Heart left ventricle (tissue), 13 donors: ENCODE measurements at regions not wholly inside any gene's neighbourhood (a gene's known extent, or its start where the extent isn't known, plus 50 kb on each side); places are given as distances from the start of the nearest gene placed in this dataset.

Experiments
- CTCF ChIP-seq, 12 donors: fragments of 200-600 bp; sonication (generic) in 4 of 12; IDR thresholded peaks; one replicate each; pipeline versions ENCODE4 v1.5.0 to v1.8.0; 2018 to 2022; ENCODE audit warnings: antibody characterized with exemption in 12 of 12, mild to moderate bottlenecking in 5 of 12
- POLR2A ChIP-seq, 2 donors: fragments of 450-650 bp; IDR thresholded peaks; one replicate each; pipeline ENCODE4 v1.6.1; 2017; ENCODE audit warnings: antibody characterized with exemption in 2 of 2, mild to moderate bottlenecking in 2 of 2, moderate library complexity in 2 of 2
- donor health status: ischemic (EF 13 %, LVEDD 7.1; RV severe dilation, severe dysfunction).
- donor health status: DM: no; HTN: yes; CAD: no.
- donor health status: DM: no; HTN: no; CAD: no.
- donor health status: ischemic (EF 25% LVEDD 6.9; RV normal size, moderate dysfunction).
- donor health status: ischemic (EF 25% LVEDD 5.7; RV mildly dilated, moderate dysfunction).
- donor health status: ischemic (EF 35%, LVEDD 5.7; RV mildly dilated, moderate dysfunction).
- donor health status: nonischemic (EF 11% LVEDD 7.7; RV severe dilation, severe dysfunction).
- donor health status: DM: yes; HTN: yes; CAD: no.
- donor health status: PGD.
- donor health status: ischemic (EF 29% LVEDD 5.4; RV normal size, mild dysfunction).
- donor health status: nonischemic (EF 23%, LVEDD 6.1; RV moderate dilation, normal function).

GRCh38 chr15:48058371-48058770 lies 62.4 kb upstream of the SLC24A5 start:
- TF ChIP-seq CTCF (IDR thresholded peaks at IDR 0.05) (no peak), POLR2A (IDR thresholded peaks at IDR 0.05) (no peak)
